PFSK-1 (cell line): ENCODE measurements at regions not wholly inside any gene's neighbourhood (a gene's known extent, or its start where the extent isn't known, plus 50 kb on each side); places are given as distances from the start of the nearest gene placed in this dataset.

Experiments
- POLR2AphosphoS5 ChIP-seq: IDR thresholded peaks from 2 replicates; pipeline ENCODE4 v1.6.1; 2012; ENCODE audit warnings: low read depth, mild to moderate bottlenecking, control low read depth, low read length, moderate library complexity
- TAF1 ChIP-seq: IDR thresholded peaks from 2 replicates; pipeline ENCODE4 v1.6.1; 2012; ENCODE audit warnings: low read length, control low read depth, borderline replicate concordance; ENCODE audit not compliant: insufficient read depth
- TF ChIP-seq, protein P1 (sequence below), 2 experiments: IDR thresholded peaks; 2 replicates each; pipeline versions ENCODE4 v1.6.1 to v1.8.0; 2011 to 2012; ENCODE audit warnings: low read depth in 2 of 2, low read length in 2 of 2, control low read depth in 1 of 2, inconsistent platforms in 1 of 2, mild to moderate bottlenecking in 1 of 2, moderate library complexity in 1 of 2; ENCODE audit not compliant: insufficient read depth in 1 of 2

DNA sequence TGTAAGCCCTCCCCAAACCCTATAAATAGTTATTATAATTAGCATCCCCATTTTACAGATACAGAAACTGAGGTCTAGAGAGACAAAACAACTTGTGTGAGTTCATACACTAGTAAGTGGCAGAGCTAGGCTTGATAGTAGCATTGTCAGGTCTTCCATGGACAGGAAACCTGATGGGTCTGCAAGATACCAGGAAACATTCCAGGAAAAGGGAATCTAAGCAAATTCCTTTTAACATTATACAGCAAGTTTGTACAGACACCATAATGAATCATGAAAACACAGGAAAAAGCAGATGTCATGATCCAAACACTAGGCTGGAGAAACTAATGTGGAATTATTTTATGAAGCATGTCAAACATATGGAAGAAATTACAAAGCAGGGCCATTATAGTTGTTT lies 89.1 kb upstream of the KCNK2 start:
- TF ChIP-seq TAF1 (no peak), POLR2AphosphoS5 (no peak)
- TF ChIP-seq, protein P1, sequence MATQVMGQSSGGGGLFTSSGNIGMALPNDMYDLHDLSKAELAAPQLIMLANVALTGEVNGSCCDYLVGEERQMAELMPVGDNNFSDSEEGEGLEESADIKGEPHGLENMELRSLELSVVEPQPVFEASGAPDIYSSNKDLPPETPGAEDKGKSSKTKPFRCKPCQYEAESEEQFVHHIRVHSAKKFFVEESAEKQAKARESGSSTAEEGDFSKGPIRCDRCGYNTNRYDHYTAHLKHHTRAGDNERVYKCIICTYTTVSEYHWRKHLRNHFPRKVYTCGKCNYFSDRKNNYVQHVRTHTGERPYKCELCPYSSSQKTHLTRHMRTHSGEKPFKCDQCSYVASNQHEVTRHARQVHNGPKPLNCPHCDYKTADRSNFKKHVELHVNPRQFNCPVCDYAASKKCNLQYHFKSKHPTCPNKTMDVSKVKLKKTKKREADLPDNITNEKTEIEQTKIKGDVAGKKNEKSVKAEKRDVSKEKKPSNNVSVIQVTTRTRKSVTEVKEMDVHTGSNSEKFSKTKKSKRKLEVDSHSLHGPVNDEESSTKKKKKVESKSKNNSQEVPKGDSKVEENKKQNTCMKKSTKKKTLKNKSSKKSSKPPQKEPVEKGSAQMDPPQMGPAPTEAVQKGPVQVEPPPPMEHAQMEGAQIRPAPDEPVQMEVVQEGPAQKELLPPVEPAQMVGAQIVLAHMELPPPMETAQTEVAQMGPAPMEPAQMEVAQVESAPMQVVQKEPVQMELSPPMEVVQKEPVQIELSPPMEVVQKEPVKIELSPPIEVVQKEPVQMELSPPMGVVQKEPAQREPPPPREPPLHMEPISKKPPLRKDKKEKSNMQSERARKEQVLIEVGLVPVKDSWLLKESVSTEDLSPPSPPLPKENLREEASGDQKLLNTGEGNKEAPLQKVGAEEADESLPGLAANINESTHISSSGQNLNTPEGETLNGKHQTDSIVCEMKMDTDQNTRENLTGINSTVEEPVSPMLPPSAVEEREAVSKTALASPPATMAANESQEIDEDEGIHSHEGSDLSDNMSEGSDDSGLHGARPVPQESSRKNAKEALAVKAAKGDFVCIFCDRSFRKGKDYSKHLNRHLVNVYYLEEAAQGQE (IDR thresholded peaks at IDR 0.05; ENCODE audit: insufficient read depth in 1 of 2, low read depth in 2 of 2, low read length in 2 of 2), result no peak
